Prostate gland (tissue), 2 donors: ENCODE measurements at regions not wholly inside any gene's neighbourhood (a gene's known extent, or its start where the extent isn't known, plus 50 kb on each side); places are given as distances from the start of the nearest gene placed in this dataset.

Experiments
- DNase-seq: peaks from one replicate; pipeline ENCODE4 v3.0.0-alpha.2; 2019; ENCODE audit warnings: low spot score
- H3K27ac ChIP-seq, 2 donors: fragments of 200-600 bp; sonication (generic); 2 replicates each; pipeline ENCODE4 v1.5.1; 2017 to 2019
- H3K27me3 ChIP-seq: fragments of 200-600 bp; sonication (generic); replicated peaks from 2 replicates; pipeline ENCODE4 v1.5.1; 2019; ENCODE audit not compliant: insufficient read depth
- H3K36me3 ChIP-seq, 2 donors: fragments of 200-600 bp; sonication (generic); 1 replicate in 1 of 2; 2 replicates in 1 of 2; pipeline versions ENCODE4 v1.5.1 to v1.8.1; 2017 to 2019
- H3K4me1 ChIP-seq: fragments of 200-600 bp; sonication (generic); replicated peaks from 2 replicates; pipeline ENCODE4 v1.5.1; 2019
- H3K4me3 ChIP-seq, 2 donors: fragments of 200-600 bp; sonication (generic); 2 replicates each; pipeline ENCODE4 v1.5.1; 2017 to 2019
- H3K9me3 ChIP-seq: fragments of 200-600 bp; sonication (generic); 2 replicates; pipeline ENCODE4 v1.5.1; 2017
- CTCF ChIP-seq, 4 experiments: fragments of 200-600 bp in 2 of 4; fragments of 450-650 bp in 2 of 4; sonication (generic) in 2 of 4; IDR thresholded peaks; 1 replicate in 3 of 4; 2 replicates in 1 of 4; pipeline ENCODE4 v1.5.1; 2016 to 2019; ENCODE audit warnings: antibody characterized with exemption in 4 of 4, mild to moderate bottlenecking in 2 of 4, moderate library complexity in 2 of 4
- POLR2A ChIP-seq: fragments of 450-650 bp; IDR thresholded peaks from one replicate; pipeline ENCODE4 v1.6.1; 2016; ENCODE audit warnings: antibody characterized with exemption, mild to moderate bottlenecking
- POLR2AphosphoS5 ChIP-seq: sonication (generic); formaldehyde crosslinking; IDR thresholded peaks from one replicate; pipeline ENCODE4 v1.6.1; 2017; ENCODE audit warnings: antibody characterized with exemption
- WGBS: methylation state at CpG from one replicate; pipeline ENCODE4 v1.1.5; 2018; 5-methylcytosine and 5-hydroxymethylcytosine counted together
- intact Hi-C: fragments of 100-400 bp; cut with DNase I; formaldehyde crosslinking; loops from one replicate; pipeline ENCODE4 v1.14.2; 2022

GRCh38 chr10:59517996-59518395 lies 155.6 kb upstream of the FAM13C start:
- H3K27me3 ChIP-seq, result no peaks in the 10 kb centered on the region
- no peaks in the 10 kb centered on the region for H3K9me3 ChIP-seq
- DNase-seq, result no peak
- H3K27ac ChIP-seq, result no peak overlapping the region
- no peaks in the 10 kb centered on the region for H3K36me3 ChIP-seq
- H3K4me1 ChIP-seq, result no peaks in the 10 kb centered on the region
- no peak overlapping the region for H3K4me3 ChIP-seq
- TF ChIP-seq POLR2A (no peak), POLR2AphosphoS5 (no peak), CTCF (IDR thresholded peaks at IDR 0.05) (no peak)
- WGBS, result 19% methylated on average over 3 of the region's 3 CpGs
- intact Hi-C loops, result no loop called here

- 50% methylated on average over 7 of the region's 7 CpGs for WGBS
- TF ChIP-seq CTCF (IDR thresholded peaks at IDR 0.05), result no peak
- no peak for TF ChIP-seq POLR2A
- TF ChIP-seq POLR2AphosphoS5, result no peak
- DNase-seq, result no peak
- Histone ChIP-seq H3K27ac (no peak overlapping the region), H3K9me3 (no peaks in the 10 kb centered on the region), H3K4me3 (no peak overlapping the region), H3K36me3 (no peaks in the 10 kb centered on the region), H3K4me1 (no peaks in the 10 kb centered on the region), H3K27me3 (no peaks in the 10 kb centered on the region)
- intact Hi-C loops, result no loop called here
Observed at GRCh38 chr10:59517341-59517899, 155.1 kb upstream of the FAM13C start.

- Histone ChIP-seq H3K4me1 (no peaks in the 10 kb centered on the region), H3K4me3 (no peak overlapping the region), H3K36me3 (no peaks in the 10 kb centered on the region), H3K9me3 (no peaks in the 10 kb centered on the region), H3K27ac (no peak overlapping the region), H3K27me3 (no peaks in the 10 kb centered on the region)
- TF ChIP-seq POLR2AphosphoS5 (no peak), CTCF (IDR thresholded peaks at IDR 0.05) (no peak), POLR2A (no peak)
- intact Hi-C loops, result no loop called here
- 41% methylated on average over 3 of the region's 3 CpGs for WGBS
- no peak for DNase-seq
Observed at GRCh38 chr10:59513558-59513957, 151.2 kb upstream of the FAM13C start.

- intact Hi-C loops, result no loop called here
- Histone ChIP-seq H3K4me3 (no peak overlapping the region), H3K36me3 (no peaks in the 10 kb centered on the region), H3K27ac (no peak overlapping the region), H3K4me1 (no peaks in the 10 kb centered on the region), H3K27me3 (no peaks in the 10 kb centered on the region), H3K9me3 (no peaks in the 10 kb centered on the region)
- 91% methylated on average over 3 of the region's 3 CpGs for WGBS
- no peak for DNase-seq
- TF ChIP-seq POLR2A, result no peak
- TF ChIP-seq CTCF (IDR thresholded peaks at IDR 0.05), result no peak
- no peak for TF ChIP-seq POLR2AphosphoS5
Observed at GRCh38 chr10:59512951-59513350, 150.6 kb upstream of the FAM13C start.

- no peaks in the 10 kb centered on the region for H3K36me3 ChIP-seq
- H3K4me1 ChIP-seq, result no peaks in the 10 kb centered on the region
- intact Hi-C loops, result no loop called here
- no peak overlapping the region for H3K4me3 ChIP-seq
- H3K9me3 ChIP-seq, result no peaks in the 10 kb centered on the region
- H3K27ac ChIP-seq, result no peak overlapping the region
- TF ChIP-seq POLR2A, result no peak
- TF ChIP-seq CTCF (IDR thresholded peaks at IDR 0.05), result no peak
- TF ChIP-seq POLR2AphosphoS5, result no peak
- DNase-seq, result no peak
- WGBS, result 60% methylated on average over 1 of the region's 1 CpG
- no peaks in the 10 kb centered on the region for H3K27me3 ChIP-seq
Observed at GRCh38 chr10:59508956-59509355, 146.6 kb upstream of the FAM13C start.
